DOHH2 (cell line): ENCODE measurements at regions not wholly inside any gene's neighbourhood (a gene's known extent, or its start where the extent isn't known, plus 50 kb on each side); places are given as distances from the start of the nearest gene placed in this dataset.

ENCODE experiments used
- EZH2phosphoT487 ChIP-seq: fragments of 200-600 bp; sonication (generic); IDR thresholded peaks from 2 replicates; pipeline ENCODE4 v1.6.1; 2017; ENCODE audit warnings: borderline replicate concordance, mild to moderate bottlenecking, antibody characterized with exemption, low read length, moderate library complexity, mixed read lengths
- TF ChIP-seq, protein P1 (sequence below): fragments of 200-600 bp; sonication (generic); IDR thresholded peaks from one replicate; pipeline ENCODE4 v1.5.1; 2014; ENCODE audit warnings: antibody characterized with exemption, mild to moderate bottlenecking, low read depth, low read length; ENCODE audit not compliant: poor library complexity, severe bottlenecking

DNA sequence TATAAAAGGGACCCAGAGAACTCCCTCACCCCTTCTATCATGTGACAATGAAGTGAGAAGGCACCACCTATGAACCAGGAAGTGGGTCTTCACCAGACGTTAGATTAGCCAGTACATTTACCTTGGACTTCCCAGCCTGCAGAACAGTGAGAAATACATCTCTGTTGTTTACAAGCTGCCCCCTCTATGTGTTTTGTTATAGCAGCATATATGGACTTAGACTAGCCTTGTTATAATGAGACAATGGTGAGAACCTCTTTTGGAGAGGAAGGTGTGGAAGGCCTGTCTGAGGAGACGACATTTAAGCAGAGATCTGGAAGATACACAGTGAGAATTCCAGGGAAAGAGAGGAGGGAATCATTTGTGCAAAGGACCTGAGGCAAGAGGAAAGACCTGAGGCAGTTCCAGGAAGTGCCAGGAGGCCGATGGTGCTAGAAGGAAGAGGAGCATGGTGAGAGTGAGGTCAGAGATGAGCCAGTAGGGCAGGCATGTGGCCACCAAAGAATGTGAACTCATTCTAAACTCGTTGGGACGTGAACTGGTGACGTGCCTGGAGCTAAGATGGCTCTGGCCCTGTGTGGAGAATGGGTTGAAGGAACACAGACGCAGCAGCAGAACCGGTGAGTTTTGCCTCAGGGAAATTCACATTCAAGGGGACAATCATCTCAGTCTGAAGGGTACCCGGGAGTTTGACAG is 98.9 kb upstream of the IRF2BP2 start:
- TF ChIP-seq, protein P1, sequence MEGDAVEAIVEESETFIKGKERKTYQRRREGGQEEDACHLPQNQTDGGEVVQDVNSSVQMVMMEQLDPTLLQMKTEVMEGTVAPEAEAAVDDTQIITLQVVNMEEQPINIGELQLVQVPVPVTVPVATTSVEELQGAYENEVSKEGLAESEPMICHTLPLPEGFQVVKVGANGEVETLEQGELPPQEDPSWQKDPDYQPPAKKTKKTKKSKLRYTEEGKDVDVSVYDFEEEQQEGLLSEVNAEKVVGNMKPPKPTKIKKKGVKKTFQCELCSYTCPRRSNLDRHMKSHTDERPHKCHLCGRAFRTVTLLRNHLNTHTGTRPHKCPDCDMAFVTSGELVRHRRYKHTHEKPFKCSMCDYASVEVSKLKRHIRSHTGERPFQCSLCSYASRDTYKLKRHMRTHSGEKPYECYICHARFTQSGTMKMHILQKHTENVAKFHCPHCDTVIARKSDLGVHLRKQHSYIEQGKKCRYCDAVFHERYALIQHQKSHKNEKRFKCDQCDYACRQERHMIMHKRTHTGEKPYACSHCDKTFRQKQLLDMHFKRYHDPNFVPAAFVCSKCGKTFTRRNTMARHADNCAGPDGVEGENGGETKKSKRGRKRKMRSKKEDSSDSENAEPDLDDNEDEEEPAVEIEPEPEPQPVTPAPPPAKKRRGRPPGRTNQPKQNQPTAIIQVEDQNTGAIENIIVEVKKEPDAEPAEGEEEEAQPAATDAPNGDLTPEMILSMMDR = no peak
- no peak for TF ChIP-seq EZH2phosphoT487
